ENCODE measurements at regions not wholly inside any gene's neighbourhood (a gene's known extent, or its start where the extent isn't known, plus 50 kb on each side); places are given as distances from the start of the nearest gene placed in this dataset.

DNA sequence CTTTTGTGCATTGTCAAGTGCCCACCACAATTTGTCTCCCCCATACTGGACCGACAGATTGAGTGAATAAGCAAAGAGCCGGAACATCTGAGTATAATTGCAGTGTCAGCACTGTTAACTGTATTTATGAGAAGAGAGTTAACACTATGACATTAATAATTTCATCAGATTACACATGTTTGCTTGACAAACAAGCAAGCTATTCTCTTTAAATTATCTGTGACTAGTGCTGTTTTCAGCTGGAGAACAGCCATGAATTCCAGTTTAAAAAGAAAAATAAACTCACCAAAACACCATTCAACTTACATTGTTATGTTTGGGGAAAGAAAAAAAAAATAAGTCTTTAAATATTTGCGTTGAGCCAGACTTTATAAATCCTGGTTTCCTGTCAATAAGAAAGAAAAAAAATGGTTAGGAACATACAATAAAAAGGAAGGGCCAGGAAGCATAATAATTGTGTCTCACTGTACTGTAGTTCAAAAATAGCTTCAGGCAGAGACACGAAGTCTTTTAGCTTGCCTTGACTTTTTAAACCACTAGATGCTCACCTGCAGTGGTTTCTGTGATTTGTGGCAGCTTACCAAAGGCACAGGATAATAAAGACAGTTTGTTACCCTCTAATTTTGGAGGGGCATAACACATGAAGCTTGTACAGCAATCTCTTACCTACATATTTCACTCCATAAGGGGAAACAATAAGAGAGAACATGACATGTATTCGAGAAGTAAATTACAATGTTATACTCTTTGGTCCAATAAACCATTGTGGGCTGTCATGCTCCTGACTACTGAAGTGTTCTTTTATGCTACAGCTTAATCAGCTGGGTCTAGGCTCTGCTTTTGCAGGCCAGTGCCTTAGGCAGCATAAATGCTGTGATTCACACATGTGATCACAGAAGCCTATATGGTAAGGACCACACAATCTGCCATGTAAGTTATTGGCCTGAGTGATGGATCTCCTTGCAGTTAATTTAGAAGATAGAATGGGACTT lies 302.0 kb upstream of the ADGRL2 start:
- no peaks in the 10 kb centered on the region for H3K36me3 ChIP-seq (ENCODE audit: control insufficient read depth, insufficient read depth, low read length)
- H3K27me3 ChIP-seq (replicated peaks; ENCODE audit: control insufficient read depth, insufficient read depth, low read length), result no peaks in the 10 kb centered on the region
- no peak overlapping the region for H3K4me3 ChIP-seq (replicated peaks; ENCODE audit: low read depth, low read length)
- DNase-seq (ENCODE audit: extremely low read depth, insufficient read length), result no peak
- TF ChIP-seq, protein P1, sequence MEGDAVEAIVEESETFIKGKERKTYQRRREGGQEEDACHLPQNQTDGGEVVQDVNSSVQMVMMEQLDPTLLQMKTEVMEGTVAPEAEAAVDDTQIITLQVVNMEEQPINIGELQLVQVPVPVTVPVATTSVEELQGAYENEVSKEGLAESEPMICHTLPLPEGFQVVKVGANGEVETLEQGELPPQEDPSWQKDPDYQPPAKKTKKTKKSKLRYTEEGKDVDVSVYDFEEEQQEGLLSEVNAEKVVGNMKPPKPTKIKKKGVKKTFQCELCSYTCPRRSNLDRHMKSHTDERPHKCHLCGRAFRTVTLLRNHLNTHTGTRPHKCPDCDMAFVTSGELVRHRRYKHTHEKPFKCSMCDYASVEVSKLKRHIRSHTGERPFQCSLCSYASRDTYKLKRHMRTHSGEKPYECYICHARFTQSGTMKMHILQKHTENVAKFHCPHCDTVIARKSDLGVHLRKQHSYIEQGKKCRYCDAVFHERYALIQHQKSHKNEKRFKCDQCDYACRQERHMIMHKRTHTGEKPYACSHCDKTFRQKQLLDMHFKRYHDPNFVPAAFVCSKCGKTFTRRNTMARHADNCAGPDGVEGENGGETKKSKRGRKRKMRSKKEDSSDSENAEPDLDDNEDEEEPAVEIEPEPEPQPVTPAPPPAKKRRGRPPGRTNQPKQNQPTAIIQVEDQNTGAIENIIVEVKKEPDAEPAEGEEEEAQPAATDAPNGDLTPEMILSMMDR (IDR thresholded peaks at IDR 0.05; ENCODE audit: insufficient read depth, low read length, poor library complexity, severe bottlenecking), result no peak

- Histone ChIP-seq H3K4me3 (replicated peaks; ENCODE audit: low read depth, low read length) (no peak overlapping the region), H3K36me3 (ENCODE audit: control insufficient read depth, insufficient read depth, low read length) (no peaks in the 10 kb centered on the region), H3K27me3 (replicated peaks; ENCODE audit: control insufficient read depth, insufficient read depth, low read length) (no peaks in the 10 kb centered on the region)
- no peak for DNase-seq (ENCODE audit: extremely low read depth, insufficient read length)
- TF ChIP-seq, protein P1 (IDR thresholded peaks at IDR 0.05; ENCODE audit: insufficient read depth, low read length, poor library complexity, severe bottlenecking), result no peak
Measured at GRCh38 chr1:81496349-81496748, 304.4 kb upstream of the ADGRL2 start.

- Histone ChIP-seq H3K36me3 (ENCODE audit: control insufficient read depth, insufficient read depth, low read length) (no peaks in the 10 kb centered on the region), H3K4me3 (replicated peaks; ENCODE audit: low read depth, low read length) (no peak overlapping the region), H3K27me3 (replicated peaks; ENCODE audit: control insufficient read depth, insufficient read depth, low read length) (no peaks in the 10 kb centered on the region)
- no peak for DNase-seq (ENCODE audit: extremely low read depth, insufficient read length)
- TF ChIP-seq, protein P1 (IDR thresholded peaks at IDR 0.05; ENCODE audit: insufficient read depth, low read length, poor library complexity, severe bottlenecking), result no peak
Measured at GRCh38 chr1:81493102-81493869, 307.4 kb upstream of the ADGRL2 start.

- no peak for DNase-seq (ENCODE audit: extremely low read depth, insufficient read length)
- Histone ChIP-seq H3K36me3 (ENCODE audit: control insufficient read depth, insufficient read depth, low read length) (no peaks in the 10 kb centered on the region), H3K4me3 (replicated peaks; ENCODE audit: low read depth, low read length) (no peak overlapping the region), H3K27me3 (replicated peaks; ENCODE audit: control insufficient read depth, insufficient read depth, low read length) (no peaks in the 10 kb centered on the region)
- TF ChIP-seq, protein P1 (IDR thresholded peaks at IDR 0.05; ENCODE audit: insufficient read depth, low read length, poor library complexity, severe bottlenecking), result no peak
Measured at GRCh38 chr1:81492628-81493027, 308.1 kb upstream of the ADGRL2 start.

- Histone ChIP-seq H3K27me3 (replicated peaks; ENCODE audit: control insufficient read depth, insufficient read depth, low read length) (no peaks in the 10 kb centered on the region), H3K36me3 (ENCODE audit: control insufficient read depth, insufficient read depth, low read length) (no peaks in the 10 kb centered on the region), H3K4me3 (replicated peaks; ENCODE audit: low read depth, low read length) (no peak overlapping the region)
- no peak for DNase-seq (ENCODE audit: extremely low read depth, insufficient read length)
- TF ChIP-seq, protein P1 (IDR thresholded peaks at IDR 0.05; ENCODE audit: insufficient read depth, low read length, poor library complexity, severe bottlenecking), result no peak
Measured at GRCh38 chr1:81490614-81491013, 310.1 kb upstream of the ADGRL2 start.

Measured in GM06990 (cell line).